ENCODE measurements at regions not wholly inside any gene's neighbourhood (a gene's known extent, or its start where the extent isn't known, plus 50 kb on each side); places are given as distances from the start of the nearest gene placed in this dataset.
A peak's percentile ranks its signal among the peaks of the same experiment; 100 is the strongest.

- no peak overlapping the region for H3K4me3 Mint-ChIP-seq (ENCODE audit: unreplicated experiment)
- no peak for TF ChIP-seq CTCF (IDR thresholded peaks at IDR 0.05; ENCODE audit: partially characterized antibody, unreplicated experiment)
- peaks cover 4% of the 10 kb centered on the region for H3K4me1 Mint-ChIP-seq (ENCODE audit: low read depth, unreplicated experiment)
- H3K27ac Mint-ChIP-seq (ENCODE audit: unreplicated experiment) = peak overlapping the region; percentile 28
- no peaks in the 10 kb centered on the region for H3K36me3 Mint-ChIP-seq (ENCODE audit: unreplicated experiment)
- DNase-seq = no peak
- no peaks in the 10 kb centered on the region for H3K27me3 Mint-ChIP-seq (ENCODE audit: unreplicated experiment)
- H3K9me3 Mint-ChIP-seq (ENCODE audit: unreplicated experiment) = no peaks in the 10 kb centered on the region
Measured at GRCh38 chr5:89908876-89909275, 500.7 kb downstream of the CETN3 start.

- no peak overlapping the region for H3K4me3 Mint-ChIP-seq (ENCODE audit: unreplicated experiment)
- no peak for TF ChIP-seq CTCF (IDR thresholded peaks at IDR 0.05; ENCODE audit: partially characterized antibody, unreplicated experiment)
- H3K36me3 Mint-ChIP-seq (ENCODE audit: unreplicated experiment) = no peaks in the 10 kb centered on the region
- peaks cover 4% of the 10 kb centered on the region for H3K4me1 Mint-ChIP-seq (ENCODE audit: low read depth, unreplicated experiment)
- no peaks in the 10 kb centered on the region for H3K27me3 Mint-ChIP-seq (ENCODE audit: unreplicated experiment)
- no peak for DNase-seq
- H3K9me3 Mint-ChIP-seq (ENCODE audit: unreplicated experiment) = no peaks in the 10 kb centered on the region
- no peak overlapping the region for H3K27ac Mint-ChIP-seq (ENCODE audit: unreplicated experiment)
Measured at GRCh38 chr5:89904442-89904841, 505.1 kb downstream of the CETN3 start.

- H3K4me3 Mint-ChIP-seq (ENCODE audit: unreplicated experiment) = no peak overlapping the region
- no peak for DNase-seq
Measured at GRCh38 chr5:89901983-89902382, 507.6 kb downstream of the CETN3 start.

GRCh38 chr5:89901346-89901745 is 508.2 kb downstream of the CETN3 start:
- H3K36me3 Mint-ChIP-seq (ENCODE audit: unreplicated experiment) = no peaks in the 10 kb centered on the region
- H3K4me3 Mint-ChIP-seq (ENCODE audit: unreplicated experiment) = no peak overlapping the region
- H3K9me3 Mint-ChIP-seq (ENCODE audit: unreplicated experiment) = no peaks in the 10 kb centered on the region
- no peaks in the 10 kb centered on the region for H3K4me1 Mint-ChIP-seq (ENCODE audit: low read depth, unreplicated experiment)
- TF ChIP-seq CTCF (IDR thresholded peaks at IDR 0.05; ENCODE audit: partially characterized antibody, unreplicated experiment) = no peak
- DNase-seq = no peak
- no peak overlapping the region for H3K27ac Mint-ChIP-seq (ENCODE audit: unreplicated experiment)
- no peaks in the 10 kb centered on the region for H3K27me3 Mint-ChIP-seq (ENCODE audit: unreplicated experiment)

More at GRCh38 chr5:89901983-89902382, 507.6 kb downstream of the CETN3 start:
- Mint-ChIP-seq H3K27ac (ENCODE audit: unreplicated experiment) (no peak overlapping the region), H3K36me3 (ENCODE audit: unreplicated experiment) (no peaks in the 10 kb centered on the region), H3K9me3 (ENCODE audit: unreplicated experiment) (no peaks in the 10 kb centered on the region), H3K4me1 (ENCODE audit: low read depth, unreplicated experiment) (no peaks in the 10 kb centered on the region), H3K27me3 (ENCODE audit: unreplicated experiment) (no peaks in the 10 kb centered on the region)
- no peak for TF ChIP-seq CTCF (IDR thresholded peaks at IDR 0.05; ENCODE audit: partially characterized antibody, unreplicated experiment)

GRCh38 chr5:89900346-89900745 is 509.2 kb downstream of the CETN3 start:
- Mint-ChIP-seq H3K4me1 (ENCODE audit: low read depth, unreplicated experiment) (no peaks in the 10 kb centered on the region), H3K4me3 (ENCODE audit: unreplicated experiment) (no peak overlapping the region), H3K36me3 (ENCODE audit: unreplicated experiment) (no peaks in the 10 kb centered on the region), H3K27me3 (ENCODE audit: unreplicated experiment) (no peaks in the 10 kb centered on the region), H3K9me3 (ENCODE audit: unreplicated experiment) (no peaks in the 10 kb centered on the region), H3K27ac (ENCODE audit: unreplicated experiment) (no peak overlapping the region)
- DNase-seq = no peak
- TF ChIP-seq CTCF (IDR thresholded peaks at IDR 0.05; ENCODE audit: partially characterized antibody, unreplicated experiment) = no peak
